Stimulated activated CD8-positive, alpha-beta memory T cell treated with anti-CD3 and anti-CD28 coated beads, Interleukin-12 subunit alpha, Interleukin-12 subunit beta, amount 100 ng/mL, for 24 hours (primary cell): ENCODE measurements at regions not wholly inside any gene's neighbourhood (a gene's known extent, or its start where the extent isn't known, plus 50 kb on each side); places are given as distances from the start of the nearest gene placed in this dataset.

ENCODE experiments used
- DNase-seq: peaks from one replicate; pipeline ENCODE4 v3.0.0-alpha.2; 2020; ENCODE audit errors: extremely low read depth

DNA sequence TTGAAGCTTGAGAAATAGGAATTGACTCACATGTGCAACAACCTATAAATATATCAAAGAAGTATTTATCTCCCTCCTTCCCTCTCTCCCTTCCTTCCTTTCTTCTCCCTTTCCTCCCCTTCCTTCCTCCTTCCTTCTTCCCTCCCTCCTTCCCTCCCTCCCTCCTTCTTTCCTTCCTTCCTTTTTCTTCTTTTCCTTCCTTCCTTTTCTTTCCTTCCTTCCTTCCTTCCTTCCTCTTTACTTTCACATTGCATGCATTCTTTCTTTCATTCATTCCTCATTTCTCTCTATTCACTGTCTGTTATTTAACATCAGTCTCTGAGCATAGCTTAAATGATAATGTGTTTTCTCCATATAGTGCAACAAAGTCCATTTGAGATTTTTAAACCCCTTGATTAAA, 214.2 kb downstream of the CHRM3 start:
- DNase-seq: no peak

DNA sequence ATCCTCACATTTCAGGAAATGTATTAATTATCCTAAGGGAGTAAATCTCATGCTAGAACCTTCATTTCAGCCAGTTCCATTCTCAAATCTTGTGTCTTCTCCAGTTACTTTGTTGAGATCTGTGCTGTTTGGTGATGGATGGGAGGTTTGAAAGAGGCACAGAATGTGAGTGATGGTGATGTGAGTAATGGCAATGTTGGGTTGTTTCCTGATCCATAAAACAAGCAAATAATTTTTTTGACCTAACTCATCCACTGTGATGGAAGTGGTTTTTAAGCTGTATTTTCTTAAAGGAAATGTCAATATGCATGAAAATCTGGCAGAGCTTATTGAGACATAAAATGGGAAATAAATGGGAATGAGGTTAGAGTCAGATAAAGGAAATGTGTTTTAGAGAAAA, 214.7 kb downstream of the CHRM3 start:
- no peak for DNase-seq

DNA sequence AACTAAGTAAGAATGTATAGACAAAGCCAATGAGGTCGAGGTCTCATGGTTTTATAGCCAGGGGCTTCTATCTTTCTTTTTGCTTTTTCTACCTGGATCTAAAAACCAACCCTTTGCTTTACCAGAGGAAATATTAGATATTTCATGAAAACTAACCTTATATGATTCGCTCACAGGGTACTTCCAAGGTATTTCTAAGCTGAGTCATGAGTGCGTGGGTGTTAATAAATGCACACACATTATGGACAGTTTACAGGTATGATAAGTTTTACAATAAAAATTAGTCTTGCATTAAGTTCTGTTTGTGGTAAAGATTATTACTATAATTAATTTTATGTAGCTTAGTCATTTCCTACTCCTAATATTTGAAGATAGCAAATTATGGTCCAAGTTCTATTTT, 217.2 kb downstream of the CHRM3 start:
- no peak for DNase-seq

DNA sequence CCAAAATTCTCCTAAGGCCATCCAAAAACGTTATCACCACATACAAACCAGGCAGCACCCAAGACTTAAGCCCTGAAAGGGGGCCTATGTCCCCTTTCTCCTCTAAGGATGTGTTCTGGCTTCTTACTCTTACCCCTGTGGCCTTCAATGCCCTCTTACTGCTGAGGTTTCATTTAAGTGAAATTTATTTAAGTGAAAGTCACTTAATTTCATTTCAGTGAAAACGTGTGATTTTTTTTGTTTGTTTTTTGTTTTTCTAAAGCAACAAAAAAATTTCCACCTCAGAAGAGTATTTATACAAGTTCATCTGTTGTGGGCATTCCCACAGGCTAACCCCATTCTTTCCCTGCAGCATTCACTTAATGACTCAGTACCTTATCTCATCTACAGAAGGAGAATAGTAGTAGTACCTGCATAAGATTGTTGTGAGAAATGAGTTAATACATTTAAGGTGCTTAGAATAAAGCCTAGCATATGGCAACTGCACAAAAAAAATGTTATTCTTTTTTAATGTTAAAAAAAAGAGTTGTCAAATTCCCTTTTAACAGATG, 220.6 kb downstream of the CHRM3 start:
- no peak for DNase-seq

DNA sequence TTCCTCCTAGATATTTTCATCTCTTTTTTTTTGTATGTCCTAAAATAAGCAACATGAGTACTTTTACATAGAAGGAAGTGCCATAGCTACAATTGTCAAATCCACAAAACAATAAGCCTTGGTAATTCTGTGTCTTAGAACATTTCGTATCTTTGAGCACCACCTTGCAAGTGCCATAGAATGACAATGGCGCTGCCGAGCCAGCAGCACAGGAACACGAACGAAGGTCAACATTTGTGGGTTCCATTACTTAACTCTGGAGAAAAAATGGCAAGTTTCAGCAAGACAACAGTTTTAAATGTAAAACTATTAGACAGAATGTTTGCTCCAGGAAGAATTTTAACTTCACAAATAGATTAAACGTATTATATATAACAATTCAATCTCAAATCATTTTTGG, 222.1 kb downstream of the CHRM3 start:
- DNase-seq: no peak

DNA sequence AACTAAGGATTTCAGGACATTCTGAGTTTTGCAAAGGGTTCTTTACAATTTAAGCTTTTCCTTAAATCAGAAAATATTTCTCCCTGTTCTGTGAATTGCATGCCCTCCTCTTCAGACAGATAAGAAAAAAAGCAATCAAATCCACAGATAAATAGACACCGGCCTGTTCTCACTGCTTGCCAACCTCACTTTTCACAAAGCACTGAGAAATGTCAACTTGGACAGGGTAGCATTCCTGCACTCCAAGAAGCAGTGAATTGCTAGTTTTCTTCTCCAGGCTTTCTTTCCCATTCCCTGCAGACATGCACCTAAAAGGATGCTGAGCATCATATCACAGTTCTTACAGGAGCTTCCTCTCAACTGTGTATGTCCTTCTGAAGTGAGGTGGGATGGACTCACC, 226.0 kb downstream of the CHRM3 start:
- DNase-seq: no peak

DNA sequence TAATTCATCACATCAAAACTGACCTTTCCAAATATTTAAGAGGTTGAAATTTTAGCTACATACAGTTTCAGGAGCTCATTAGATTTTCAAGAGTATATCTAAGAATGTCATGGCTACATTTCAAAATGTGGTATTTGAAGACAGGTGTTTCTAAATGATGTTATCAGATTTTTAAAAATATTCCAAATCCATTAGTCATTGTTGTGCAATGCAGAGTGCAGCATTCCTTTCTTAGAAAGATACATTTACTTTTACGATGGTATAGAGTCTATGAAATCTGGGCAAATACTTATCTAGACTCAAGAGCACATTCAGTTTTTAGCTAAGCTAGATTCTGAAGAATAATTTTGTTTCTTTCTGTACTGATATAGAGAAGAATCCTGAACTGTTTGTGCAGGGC, 230.3 kb downstream of the CHRM3 start:
- no peak for DNase-seq

DNA sequence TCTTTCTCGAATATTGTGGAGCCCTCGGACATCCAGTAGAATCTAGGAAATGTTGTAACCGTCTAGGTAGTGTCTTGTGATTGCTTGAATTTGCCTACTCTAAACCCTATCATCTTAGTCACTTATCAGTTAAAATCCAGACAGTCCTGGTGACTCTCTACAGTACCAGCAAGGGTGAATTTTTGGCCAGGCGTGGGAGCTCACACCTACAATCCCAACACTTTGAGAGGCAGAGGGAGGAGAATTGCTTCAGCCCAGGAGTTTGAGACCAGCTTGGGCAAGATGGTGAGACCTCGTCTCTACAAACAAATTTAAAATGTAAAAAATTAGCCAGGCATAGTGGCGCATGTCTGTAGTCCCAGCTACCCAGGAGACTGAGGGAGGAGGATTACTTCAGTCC, 230.9 kb downstream of the CHRM3 start:
- DNase-seq: no peak

DNA sequence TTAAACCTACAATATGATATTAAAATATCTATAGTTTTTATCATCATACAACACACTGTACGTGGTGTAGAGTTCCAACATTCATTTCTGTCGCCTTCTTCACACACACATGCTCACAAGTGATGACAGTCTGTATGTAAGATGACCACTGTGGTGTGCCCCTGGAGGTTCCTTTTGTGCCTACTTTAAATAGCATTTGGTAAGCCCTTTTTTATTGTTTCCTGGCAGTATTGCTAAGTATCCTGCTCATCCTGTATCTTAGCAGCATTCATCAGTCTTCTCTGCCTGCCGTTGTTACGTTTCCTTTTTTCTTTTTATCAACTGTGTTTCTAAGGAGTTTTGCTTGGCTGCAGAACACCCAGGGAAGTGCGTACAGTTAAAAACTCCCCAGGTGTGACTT, 231.4 kb downstream of the CHRM3 start:
- DNase-seq: no peak

DNA sequence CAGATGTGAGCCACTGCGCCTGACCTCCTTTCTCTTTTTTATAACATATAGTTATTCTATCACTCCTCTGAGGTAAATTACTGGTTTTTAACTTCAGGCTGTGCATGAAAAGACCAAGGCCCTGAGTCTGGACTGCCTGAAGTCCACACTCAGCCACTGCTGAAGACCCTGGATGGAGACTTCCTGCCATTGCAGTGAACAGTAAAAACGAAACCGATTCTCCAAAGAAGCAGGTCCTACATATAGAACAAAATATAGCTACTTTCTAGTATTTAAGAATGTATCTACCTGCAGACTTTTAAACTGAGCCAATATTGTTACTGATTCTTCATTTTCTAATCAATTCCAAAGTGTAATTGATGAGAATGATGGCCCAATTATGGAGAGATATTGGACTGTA, 232.8 kb downstream of the CHRM3 start:
- DNase-seq: no peak

DNA sequence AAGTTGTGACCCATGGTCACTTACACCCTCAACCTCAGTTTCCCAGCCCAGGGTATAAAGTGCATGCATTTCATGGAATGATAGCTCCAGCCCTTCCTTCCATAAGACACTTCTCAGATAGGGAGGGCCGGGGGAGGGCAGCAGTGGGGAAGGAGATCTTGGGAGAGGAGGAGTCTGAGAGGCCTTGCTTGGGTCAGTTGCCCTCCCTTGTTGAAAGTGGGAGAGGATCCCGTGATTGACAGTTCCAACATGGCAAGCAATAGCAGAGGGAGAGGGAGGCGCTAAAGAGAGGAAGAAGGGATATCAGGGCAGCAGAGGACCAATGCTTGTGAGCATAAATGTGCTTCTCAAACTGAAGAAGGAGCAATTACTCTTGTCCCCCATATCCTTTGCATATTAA, 244.4 kb downstream of the CHRM3 start:
- no peak for DNase-seq

DNA sequence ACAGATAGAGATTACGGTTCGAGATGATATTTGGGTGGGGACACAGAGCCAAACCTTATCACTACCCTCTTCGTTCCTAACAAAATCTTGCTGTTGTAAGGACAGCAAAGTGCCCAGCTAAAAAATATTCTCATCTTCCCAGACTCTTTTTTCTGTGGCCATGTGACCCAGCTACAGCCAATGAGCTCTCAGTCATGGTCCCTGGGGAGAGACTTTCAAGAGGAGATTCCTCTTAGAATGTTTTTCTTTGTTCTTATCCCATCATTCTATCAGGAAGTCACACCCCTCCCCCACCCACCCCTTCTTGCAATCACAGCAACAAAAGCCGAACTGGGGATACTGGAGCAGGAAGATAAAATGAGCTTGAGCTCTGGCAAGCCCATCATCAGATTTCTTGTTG, 247.1 kb downstream of the CHRM3 start:
- DNase-seq: no peak

DNA sequence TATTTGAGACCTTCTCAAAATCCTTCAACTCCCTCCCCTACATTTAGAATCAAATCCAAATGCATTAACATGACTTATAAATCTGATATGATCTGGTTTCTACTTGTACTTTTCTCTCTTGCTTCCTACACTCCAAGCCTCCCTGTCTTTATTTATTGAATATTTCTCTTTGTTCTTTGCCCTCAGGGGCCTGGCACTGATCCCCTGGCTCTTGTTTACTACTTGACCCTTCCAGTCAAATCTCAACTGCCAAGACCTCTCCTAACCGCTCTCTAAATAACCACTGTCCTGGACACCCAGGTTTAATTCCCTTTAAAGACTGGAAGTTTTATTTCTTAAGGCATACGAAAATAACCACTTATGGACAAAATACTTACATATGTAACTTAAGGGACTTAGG, 248.9 kb downstream of the CHRM3 start:
- no peak for DNase-seq

DNA sequence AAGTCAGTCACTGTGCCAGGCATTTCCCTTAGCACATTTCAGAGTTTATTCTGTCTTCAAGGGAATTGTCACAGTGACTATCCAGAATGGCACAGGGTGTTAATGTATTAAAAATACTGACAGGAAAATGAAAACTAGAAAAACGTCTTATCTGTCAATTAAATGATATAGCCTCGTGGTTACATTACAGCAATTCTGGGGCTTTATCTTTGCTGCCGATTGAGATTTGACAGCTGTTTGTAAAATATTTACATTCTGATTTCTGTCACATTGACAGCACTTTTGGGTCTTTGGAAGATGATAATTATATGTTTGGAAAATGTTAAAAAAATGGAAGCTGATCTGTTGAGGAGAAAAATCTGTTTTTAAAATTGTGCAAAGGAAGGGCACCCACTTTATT, 250.0 kb downstream of the CHRM3 start:
- DNase-seq: no peak

DNA sequence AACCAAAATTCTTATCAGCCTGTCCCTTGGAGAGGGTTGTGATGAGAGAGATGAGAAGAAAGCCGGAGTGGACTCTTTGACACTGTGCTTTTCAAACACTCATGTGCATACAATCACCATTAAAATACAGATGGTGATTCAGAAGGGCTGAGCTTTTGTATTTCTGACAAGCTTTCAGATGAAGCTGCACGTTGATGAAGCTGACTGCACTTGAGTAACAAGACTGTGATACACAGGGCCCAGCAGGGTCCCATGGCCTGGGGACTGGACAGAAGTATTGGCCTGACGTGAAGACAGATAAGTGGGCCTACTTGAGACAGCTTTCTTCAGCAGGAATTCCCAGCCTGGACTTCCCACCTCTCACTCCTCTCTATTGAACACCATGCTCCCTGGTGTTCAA, 258.2 kb downstream of the CHRM3 start:
- no peak for DNase-seq

DNA sequence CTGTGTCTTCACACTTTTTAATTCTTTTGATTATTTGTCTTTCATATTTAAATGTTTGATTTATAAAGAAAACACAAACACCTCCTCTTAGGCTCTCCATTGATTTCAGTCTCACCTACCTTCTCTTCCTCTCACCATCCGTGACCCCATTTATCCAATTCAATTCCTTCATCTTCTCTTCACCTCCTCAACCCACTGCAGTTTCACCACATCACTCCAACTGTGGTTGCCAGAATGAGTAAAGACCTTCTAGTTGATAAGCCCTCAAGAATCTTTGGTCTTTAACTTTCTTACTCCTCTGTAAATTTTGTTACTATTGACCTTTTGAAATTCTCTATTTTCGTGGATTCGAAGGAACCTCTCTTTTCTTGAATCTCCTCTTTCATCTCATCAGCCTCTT, 260.7 kb downstream of the CHRM3 start:
- no peak for DNase-seq

DNA sequence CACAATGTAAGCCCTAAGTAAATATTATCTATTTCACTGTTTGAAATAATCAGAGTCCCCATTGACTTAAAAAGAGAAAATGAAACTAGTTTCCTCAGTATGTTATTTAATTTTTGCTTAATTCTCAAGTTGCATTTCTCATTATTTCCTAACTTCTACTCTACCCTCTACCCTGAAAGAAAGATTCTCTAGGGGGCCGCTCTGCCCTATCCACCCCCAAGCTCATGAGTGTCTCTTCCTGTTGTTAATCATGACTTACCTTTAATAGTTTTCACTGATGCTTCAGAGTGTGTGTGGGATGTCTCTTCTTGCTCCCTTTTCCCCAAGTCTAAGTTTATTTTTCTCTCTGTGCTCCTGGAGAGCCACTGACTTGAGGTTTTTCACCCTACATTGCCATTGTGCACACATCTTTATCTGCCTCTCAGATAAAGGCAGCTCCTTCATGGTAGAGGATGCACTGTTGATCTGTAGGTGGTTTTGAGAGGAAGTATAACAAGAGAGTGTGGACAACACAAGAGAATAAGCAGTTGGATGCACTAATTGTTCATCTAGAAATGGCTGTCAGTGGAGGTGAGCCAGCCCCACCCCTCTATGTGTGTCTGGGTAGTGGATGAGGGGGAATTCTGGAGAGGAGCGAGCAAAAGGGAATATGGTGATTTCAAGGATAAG, 261.7 kb downstream of the CHRM3 start:
- no peak for DNase-seq

DNA sequence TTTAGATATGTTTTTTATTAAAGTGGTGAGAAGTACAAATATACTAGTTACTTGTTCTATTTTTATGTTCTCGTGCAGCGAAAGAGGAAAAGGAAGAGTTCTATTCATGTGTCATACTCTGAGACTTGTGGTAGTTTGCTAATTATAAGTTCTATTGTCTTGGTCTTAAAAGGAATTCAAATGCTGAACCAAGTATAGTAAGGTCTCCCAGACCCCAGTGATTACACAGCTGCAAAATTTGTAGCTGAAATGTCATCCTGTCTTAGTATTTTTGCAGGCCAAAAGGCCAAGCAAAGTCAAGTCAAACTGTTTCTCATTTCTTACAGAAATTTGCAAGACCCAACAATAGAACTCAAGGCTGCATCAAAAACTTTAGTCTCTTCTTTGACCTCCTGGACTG, 268.7 kb downstream of the CHRM3 start:
- DNase-seq: no peak

DNA sequence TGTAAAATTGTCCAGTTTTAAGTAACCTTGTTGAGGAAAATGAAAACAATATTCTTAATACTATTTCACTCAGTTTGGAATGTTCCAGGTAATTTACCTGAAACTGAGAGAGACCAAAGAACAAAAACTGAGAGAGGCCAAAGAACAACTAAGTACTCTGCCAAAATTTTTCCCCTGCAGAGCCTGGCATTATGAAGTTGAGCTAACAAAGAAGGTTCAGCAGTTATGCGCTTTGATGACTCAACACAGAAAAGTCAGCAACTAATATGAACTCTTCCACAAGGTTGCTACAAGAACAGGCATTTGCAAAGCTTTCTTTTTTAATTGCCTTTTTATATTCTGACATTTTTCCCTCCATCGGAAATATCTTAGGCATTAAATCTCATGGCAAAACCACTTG, 270.9 kb downstream of the CHRM3 start:
- no peak for DNase-seq

DNA sequence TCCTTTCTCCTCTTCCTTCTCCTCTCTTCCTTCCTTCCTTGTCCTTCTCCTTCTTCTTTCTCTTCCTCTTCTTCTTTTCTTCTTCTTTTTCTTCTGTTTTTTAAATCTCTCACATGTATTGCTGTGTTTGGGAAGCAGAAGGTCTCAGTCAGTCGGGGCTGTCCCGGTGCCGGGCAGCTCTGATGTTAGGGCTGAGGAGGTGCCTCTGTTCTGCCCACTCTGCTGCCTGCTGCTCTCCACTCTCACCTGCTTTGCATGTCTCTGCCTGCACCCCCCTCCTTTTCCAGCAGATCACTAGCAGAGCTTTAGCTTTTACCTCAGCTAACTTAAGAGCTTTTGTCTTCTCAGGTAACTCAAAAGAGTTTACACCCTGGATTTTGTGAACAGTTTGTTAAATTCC, 276.6 kb downstream of the CHRM3 start:
- DNase-seq: no peak

DNA sequence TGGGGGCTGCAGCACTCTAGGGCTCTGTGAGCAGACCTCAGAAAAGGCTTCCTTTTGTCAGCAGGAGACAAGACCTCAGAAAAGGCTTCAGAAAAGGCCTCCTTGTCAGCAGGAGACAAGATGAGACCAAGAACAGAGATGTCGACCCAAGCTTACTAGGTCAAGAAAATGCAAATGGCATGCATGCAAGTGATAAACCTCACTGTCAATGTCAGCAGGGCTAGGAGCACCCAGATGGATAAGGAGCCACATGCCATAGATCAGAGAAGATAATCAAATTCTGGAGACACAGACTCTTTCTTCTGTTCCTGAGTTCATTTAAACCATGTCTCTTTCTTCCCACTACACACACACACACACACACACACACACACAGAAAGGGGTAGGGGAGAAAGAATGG, 285.9 kb downstream of the CHRM3 start:
- no peak for DNase-seq

DNA sequence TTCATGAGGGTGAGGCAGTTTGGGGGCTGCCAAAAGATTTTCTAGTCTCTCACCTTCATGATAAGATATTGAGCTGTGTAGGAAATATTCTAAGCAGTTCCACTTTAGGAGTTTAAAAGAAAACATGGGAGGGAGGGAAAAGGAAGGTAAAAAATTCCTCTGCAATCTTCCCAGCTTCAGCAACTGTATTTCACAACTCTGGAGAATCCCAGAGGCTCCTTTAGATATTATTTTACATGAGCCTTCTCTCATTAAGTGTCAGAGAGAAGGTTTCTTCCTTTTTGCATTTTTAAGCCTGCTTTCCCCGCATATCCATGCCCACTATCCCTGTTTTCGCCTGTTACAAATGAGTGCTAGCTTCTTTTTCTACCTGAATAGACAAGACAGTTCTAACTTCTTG, 289.4 kb downstream of the CHRM3 start:
- DNase-seq: no peak

DNA sequence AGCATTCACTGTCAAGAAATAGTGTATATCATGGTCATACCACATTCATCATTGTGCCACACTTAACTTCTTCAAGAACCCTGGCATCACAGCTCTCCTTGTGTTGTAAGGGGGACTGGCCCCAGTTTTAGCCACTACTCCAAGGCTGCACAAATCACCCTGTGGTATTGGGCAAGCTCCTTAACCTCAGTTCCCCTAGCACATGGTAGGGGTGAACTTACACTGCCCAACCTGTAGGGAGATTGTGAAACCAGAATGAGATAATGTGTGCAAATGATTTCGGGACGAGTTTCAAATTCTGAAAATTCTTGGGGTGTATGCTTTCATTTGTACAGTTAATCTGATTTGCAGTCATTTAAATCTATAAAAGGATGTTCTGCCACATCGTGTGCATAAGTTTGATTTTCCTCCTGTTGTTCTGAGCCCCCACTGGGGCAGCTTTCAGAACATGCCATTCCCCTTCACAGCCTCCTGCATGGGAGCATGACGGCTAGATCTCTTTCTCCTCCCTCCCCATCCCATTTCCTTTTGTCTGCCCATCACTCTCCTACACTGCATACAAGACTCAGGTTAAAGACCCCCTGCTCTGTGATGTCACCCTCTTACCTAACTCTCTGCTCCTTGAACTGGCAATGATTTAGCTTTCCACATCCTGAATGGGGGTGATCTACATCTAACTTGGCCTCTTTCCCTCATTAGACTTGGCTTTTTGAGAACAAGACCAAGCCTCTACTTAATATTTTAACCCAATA, 290.3 kb downstream of the CHRM3 start:
- no peak for DNase-seq

DNA sequence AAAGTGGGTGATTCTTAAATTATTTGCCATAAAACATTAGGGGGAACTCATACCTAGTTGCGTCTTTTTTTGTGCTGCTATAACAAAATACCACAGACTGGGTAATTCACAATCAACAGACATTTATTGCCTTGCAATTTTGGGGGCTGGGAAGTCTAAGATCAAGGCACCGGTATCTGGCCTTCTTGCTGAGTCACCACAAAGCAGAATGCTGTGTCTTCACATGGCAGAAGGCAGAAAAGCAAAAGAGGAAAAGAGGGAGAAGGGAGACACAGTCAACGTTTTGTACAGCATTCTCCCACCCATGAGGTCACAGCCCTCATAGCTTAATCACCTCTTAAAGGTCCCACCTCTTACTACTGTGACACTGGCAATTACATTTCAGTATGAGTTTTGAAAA, 291.0 kb downstream of the CHRM3 start:
- DNase-seq: no peak
